Midbrain (tissue), 1 donor: ENCODE measurements at regions not wholly inside any gene's neighbourhood (a gene's known extent, or its start where the extent isn't known, plus 50 kb on each side); places are given as distances from the start of the nearest gene placed in this dataset.
"Not testable (repeated sequence)": the region's sequence is repeated elsewhere in the genome, so short reads cannot be mapped to it uniquely, and the experiment has no call there.

Experiments
- DNase-seq: peaks from one replicate; lab custom pipeline; 2025; lab: John Stamatoyannopoulos, UW

GRCh38 chr17:77619851-77620250 is 338.7 kb upstream of the TNRC6C start:
- no peak for DNase-seq

- no peak for DNase-seq
Measured at GRCh38 chr17:77620282-77620681, 338.2 kb upstream of the TNRC6C start.

GRCh38 chr17:77622084-77622483 is 336.4 kb upstream of the TNRC6C start:
- not testable (repeated sequence) for DNase-seq

GRCh38 chr17:77622647-77623046 is 335.9 kb upstream of the TNRC6C start:
- DNase-seq, result no peak

GRCh38 chr17:77623321-77623720 is 335.2 kb upstream of the TNRC6C start:
- not testable (repeated sequence) for DNase-seq

- DNase-seq, result no peak
Measured at GRCh38 chr17:77628035-77628434, 330.5 kb upstream of the TNRC6C start.

- DNase-seq, result not testable (repeated sequence)
Measured at GRCh38 chr17:77629284-77629683, 329.2 kb upstream of the TNRC6C start.

GRCh38 chr17:77631307-77631706 is 327.2 kb upstream of the TNRC6C start:
- DNase-seq, result no peak

- no peak for DNase-seq
Measured at GRCh38 chr17:77632619-77633018, 325.9 kb upstream of the TNRC6C start.

- no peak for DNase-seq
Measured at GRCh38 chr17:77634710-77635109, 323.8 kb upstream of the TNRC6C start.

- no peak for DNase-seq
Measured at GRCh38 chr17:77635176-77635575, 323.3 kb upstream of the TNRC6C start.

- DNase-seq, result not testable (repeated sequence)
Measured at GRCh38 chr17:77635785-77636184, 322.7 kb upstream of the TNRC6C start.

- DNase-seq, result no peak
Measured at GRCh38 chr17:77636835-77637817, 321.4 kb upstream of the TNRC6C start.

GRCh38 chr17:77637818-77638575 is 320.5 kb upstream of the TNRC6C start:
- no peak for DNase-seq

- no peak for DNase-seq
Measured at GRCh38 chr17:77640252-77640651, 318.3 kb upstream of the TNRC6C start.

GRCh38 chr17:77640916-77641605 is 317.4 kb upstream of the TNRC6C start:
- no peak for DNase-seq

GRCh38 chr17:77641718-77642117 is 316.8 kb upstream of the TNRC6C start:
- no peak for DNase-seq

GRCh38 chr17:77644181-77645071 is 314.1 kb upstream of the TNRC6C start:
- DNase-seq, result no peak

- no peak for DNase-seq
Measured at GRCh38 chr17:77645072-77646045, 313.1 kb upstream of the TNRC6C start.

GRCh38 chr17:77646046-77646430 is 312.5 kb upstream of the TNRC6C start:
- no peak for DNase-seq
